ENCODE measurements at regions not wholly inside any gene's neighbourhood (a gene's known extent, or its start where the extent isn't known, plus 50 kb on each side); places are given as distances from the start of the nearest gene placed in this dataset.

DNA sequence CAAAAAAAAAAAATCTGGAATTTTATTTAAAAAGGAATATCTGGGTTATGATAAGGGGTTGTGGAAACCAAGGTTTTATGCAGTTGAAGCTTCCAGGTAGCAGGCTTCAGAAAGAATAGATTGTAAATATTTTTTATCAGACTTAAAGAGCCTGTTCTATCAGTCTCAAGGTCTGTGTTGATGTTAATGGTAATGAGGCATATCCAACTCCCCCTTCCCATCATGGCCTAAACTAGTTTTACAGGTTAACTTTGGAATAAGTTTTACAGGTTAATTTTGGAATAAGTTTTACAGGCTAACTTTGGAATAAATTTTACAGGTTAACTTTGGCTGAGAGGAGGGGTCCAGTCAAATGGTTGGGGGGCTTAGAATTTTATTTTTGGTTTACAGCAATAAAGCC lies 92.4 kb downstream of the CD24 start:
- Histone ChIP-seq H3K4me1 (ENCODE audit: insufficient read depth) (peaks cover 21% of the 10 kb centered on the region), H2AFZ (no peak overlapping the region), H4K20me1 (ENCODE audit: insufficient read depth, poor library complexity, severe bottlenecking) (no peaks in the 10 kb centered on the region), H3K9me2 (replicated peaks; ENCODE audit: insufficient read depth) (no peaks in the 10 kb centered on the region), H3K9me3 (ENCODE audit: low read depth) (no peaks in the 10 kb centered on the region), H3K79me2 (no peaks in the 10 kb centered on the region), H3K27ac (no peak overlapping the region), H3K4me2 (no peak overlapping the region), H3K36me3 (replicated peaks; ENCODE audit: insufficient read depth, low read depth) (no peaks in the 10 kb centered on the region), H3K4me3 (no peak overlapping the region), H3K27me3 (no peaks in the 10 kb centered on the region)
- TF ChIP-seq EZH2 (IDR thresholded peaks at IDR 0.05; ENCODE audit: borderline replicate concordance) (no peak), EZH2phosphoT487 (IDR thresholded peaks at IDR 0.05; ENCODE audit: low read depth, severe bottlenecking, unreplicated experiment) (no peak)
- TF ChIP-seq, protein P1, sequence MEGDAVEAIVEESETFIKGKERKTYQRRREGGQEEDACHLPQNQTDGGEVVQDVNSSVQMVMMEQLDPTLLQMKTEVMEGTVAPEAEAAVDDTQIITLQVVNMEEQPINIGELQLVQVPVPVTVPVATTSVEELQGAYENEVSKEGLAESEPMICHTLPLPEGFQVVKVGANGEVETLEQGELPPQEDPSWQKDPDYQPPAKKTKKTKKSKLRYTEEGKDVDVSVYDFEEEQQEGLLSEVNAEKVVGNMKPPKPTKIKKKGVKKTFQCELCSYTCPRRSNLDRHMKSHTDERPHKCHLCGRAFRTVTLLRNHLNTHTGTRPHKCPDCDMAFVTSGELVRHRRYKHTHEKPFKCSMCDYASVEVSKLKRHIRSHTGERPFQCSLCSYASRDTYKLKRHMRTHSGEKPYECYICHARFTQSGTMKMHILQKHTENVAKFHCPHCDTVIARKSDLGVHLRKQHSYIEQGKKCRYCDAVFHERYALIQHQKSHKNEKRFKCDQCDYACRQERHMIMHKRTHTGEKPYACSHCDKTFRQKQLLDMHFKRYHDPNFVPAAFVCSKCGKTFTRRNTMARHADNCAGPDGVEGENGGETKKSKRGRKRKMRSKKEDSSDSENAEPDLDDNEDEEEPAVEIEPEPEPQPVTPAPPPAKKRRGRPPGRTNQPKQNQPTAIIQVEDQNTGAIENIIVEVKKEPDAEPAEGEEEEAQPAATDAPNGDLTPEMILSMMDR (IDR thresholded peaks at IDR 0.05; ENCODE audit: poor library complexity), result no peak
- DNase-seq (ENCODE audit: low spot score), result no peak

DNA sequence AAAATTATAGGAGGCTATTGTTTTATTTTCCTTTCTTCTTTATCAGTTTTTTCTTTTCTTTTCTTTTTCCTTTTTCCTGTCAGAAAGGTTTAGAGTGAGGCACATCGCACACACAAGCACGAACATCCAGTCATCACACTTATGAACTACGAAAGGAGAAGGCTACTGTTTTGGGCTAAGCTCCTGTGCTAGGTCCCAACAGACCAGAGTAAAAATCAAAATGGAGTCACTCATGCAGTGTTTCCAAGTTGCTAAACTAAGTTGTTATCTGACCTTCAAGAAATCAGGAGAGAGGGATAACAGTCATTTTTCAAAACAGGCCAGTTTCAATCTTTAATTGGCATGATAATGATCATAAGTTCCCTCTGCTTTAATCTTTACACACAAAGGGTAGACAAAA lies 93.6 kb downstream of the CD24 start:
- H3K79me2 ChIP-seq, result no peaks in the 10 kb centered on the region
- WGBS (ENCODE audit: low lambda C conversion rate, missing lambda C conversion rate), result 96% methylated on average over 3 of the region's 3 CpGs
- no peak for DNase-seq (ENCODE audit: low spot score)
- H3K9me2 ChIP-seq (replicated peaks; ENCODE audit: insufficient read depth), result no peaks in the 10 kb centered on the region
- H3K27me3 ChIP-seq, result no peaks in the 10 kb centered on the region
- TF ChIP-seq, protein P1 (IDR thresholded peaks at IDR 0.05; ENCODE audit: poor library complexity), result no peak
- TF ChIP-seq EZH2 (IDR thresholded peaks at IDR 0.05; ENCODE audit: borderline replicate concordance) (no peak), EZH2phosphoT487 (IDR thresholded peaks at IDR 0.05; ENCODE audit: low read depth, severe bottlenecking, unreplicated experiment) (no peak)
- no peaks in the 10 kb centered on the region for H4K20me1 ChIP-seq (ENCODE audit: insufficient read depth, poor library complexity, severe bottlenecking)
- H3K4me1 ChIP-seq (ENCODE audit: insufficient read depth), result peaks cover 9% of the 10 kb centered on the region
- no peak overlapping the region for H2AFZ ChIP-seq
- no peak overlapping the region for H3K27ac ChIP-seq
- H3K36me3 ChIP-seq (replicated peaks; ENCODE audit: insufficient read depth, low read depth), result no peaks in the 10 kb centered on the region
- H3K4me2 ChIP-seq, result no peak overlapping the region
- no peak overlapping the region for H3K4me3 ChIP-seq
- no peaks in the 10 kb centered on the region for H3K9me3 ChIP-seq (ENCODE audit: low read depth)

DNA sequence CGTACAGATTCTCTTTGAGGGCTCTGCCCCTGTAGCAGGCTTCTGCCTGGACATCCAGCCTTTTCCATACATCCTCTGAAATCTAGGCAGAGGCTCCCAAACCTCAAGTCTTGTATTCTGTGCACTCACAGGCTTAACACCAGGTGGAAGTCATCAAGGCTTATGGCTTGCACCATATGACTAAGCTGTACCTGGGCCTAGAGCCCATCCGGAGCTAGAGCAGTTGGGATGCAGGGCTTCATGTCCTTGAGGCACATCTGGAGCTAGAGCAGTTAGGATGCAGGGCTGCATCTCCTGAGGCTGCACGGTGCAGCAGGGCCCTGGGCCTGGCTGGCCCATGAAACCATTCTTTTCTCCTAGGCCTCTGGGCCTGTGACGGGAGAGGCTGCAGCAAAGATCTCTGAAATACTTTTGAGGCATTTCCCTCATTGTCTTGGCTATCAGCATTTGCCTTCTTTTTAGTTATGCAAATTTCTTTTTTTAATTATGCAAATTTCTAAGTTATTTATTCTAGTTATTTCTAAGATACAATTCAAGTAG lies 98.7 kb downstream of the CD24 start:
- Histone ChIP-seq H3K4me1 (ENCODE audit: insufficient read depth) (peaks cover 18% of the 10 kb centered on the region), H3K4me3 (no peak overlapping the region), H3K36me3 (replicated peaks; ENCODE audit: insufficient read depth, low read depth) (no peaks in the 10 kb centered on the region), H3K79me2 (no peaks in the 10 kb centered on the region), H3K4me2 (no peak overlapping the region), H2AFZ (no peak overlapping the region), H3K27me3 (no peaks in the 10 kb centered on the region), H4K20me1 (ENCODE audit: insufficient read depth, poor library complexity, severe bottlenecking) (no peaks in the 10 kb centered on the region), H3K27ac (no peak overlapping the region), H3K9me3 (ENCODE audit: low read depth) (no peaks in the 10 kb centered on the region), H3K9me2 (replicated peaks; ENCODE audit: insufficient read depth) (no peaks in the 10 kb centered on the region)
- 95% methylated on average over 4 of the region's 4 CpGs for WGBS (ENCODE audit: low lambda C conversion rate, missing lambda C conversion rate)
- no peak for DNase-seq (ENCODE audit: low spot score)
- TF ChIP-seq EZH2 (IDR thresholded peaks at IDR 0.05; ENCODE audit: borderline replicate concordance) (no peak), EZH2phosphoT487 (IDR thresholded peaks at IDR 0.05; ENCODE audit: low read depth, severe bottlenecking, unreplicated experiment) (no peak)
- TF ChIP-seq, protein P1 (IDR thresholded peaks at IDR 0.05; ENCODE audit: poor library complexity), result no peak

DNA sequence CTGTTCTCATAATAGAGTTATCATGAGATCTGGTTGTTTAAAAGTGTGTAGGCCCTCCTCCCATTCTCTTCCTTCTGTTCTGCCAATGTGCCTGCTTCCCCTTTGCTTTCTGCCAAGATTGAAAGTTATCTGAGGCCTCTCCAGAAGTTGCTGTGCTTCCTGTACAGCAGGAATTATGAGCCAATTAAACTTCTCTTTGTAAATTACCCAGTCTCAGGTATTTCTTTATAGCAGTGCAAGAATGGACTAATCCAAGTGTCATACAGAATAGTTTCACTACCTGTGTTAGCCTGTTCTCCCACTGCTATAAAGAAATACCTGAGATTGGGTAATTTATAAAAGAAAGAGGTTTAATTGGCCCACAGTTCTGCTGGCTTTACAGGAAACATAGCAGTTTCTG lies 100.0 kb downstream of the CD24 start:
- DNase-seq (ENCODE audit: low spot score), result no peak
- H2AFZ ChIP-seq, result no peak overlapping the region
- H3K9me3 ChIP-seq (ENCODE audit: low read depth), result no peaks in the 10 kb centered on the region
- H3K36me3 ChIP-seq (replicated peaks; ENCODE audit: insufficient read depth, low read depth), result no peaks in the 10 kb centered on the region
- no peak overlapping the region for H3K27ac ChIP-seq
- no peak overlapping the region for H3K4me2 ChIP-seq
- peaks cover 32% of the 10 kb centered on the region for H3K4me1 ChIP-seq (ENCODE audit: insufficient read depth)
- H3K9me2 ChIP-seq (replicated peaks; ENCODE audit: insufficient read depth), result no peaks in the 10 kb centered on the region
- no peak overlapping the region for H3K4me3 ChIP-seq
- no peaks in the 10 kb centered on the region for H3K27me3 ChIP-seq
- TF ChIP-seq EZH2 (IDR thresholded peaks at IDR 0.05; ENCODE audit: borderline replicate concordance), result no peak
- TF ChIP-seq, protein P1 (IDR thresholded peaks at IDR 0.05; ENCODE audit: poor library complexity), result no peak
- no peak for TF ChIP-seq EZH2phosphoT487 (IDR thresholded peaks at IDR 0.05; ENCODE audit: low read depth, severe bottlenecking, unreplicated experiment)
- H4K20me1 ChIP-seq (ENCODE audit: insufficient read depth, poor library complexity, severe bottlenecking), result no peaks in the 10 kb centered on the region
- H3K79me2 ChIP-seq, result no peaks in the 10 kb centered on the region
